ENCODE measurements at regions not wholly inside any gene's neighbourhood (a gene's known extent, or its start where the extent isn't known, plus 50 kb on each side); places are given as distances from the start of the nearest gene placed in this dataset.

- no peak for TF ChIP-seq CTCF (IDR thresholded peaks at IDR 0.05; ENCODE audit: unreplicated experiment in 3 of 3)
- H3K36me3 Mint-ChIP-seq (ENCODE audit: low read depth): no peaks in the 10 kb centered on the region
- H3K27me3 Mint-ChIP-seq (ENCODE audit: low read depth): peaks cover 9% of the 10 kb centered on the region
- H3K27ac Mint-ChIP-seq: peak overlapping the region; percentile 11 to 47 (median 34)
- no peaks in the 10 kb centered on the region for H3K9me3 Mint-ChIP-seq
- H3K4me1 Mint-ChIP-seq: peaks cover 17% of the 10 kb centered on the region
- H3K4me3 Mint-ChIP-seq: no peak overlapping the region
Measured at GRCh38 chr10:3418041-3418754, 245.6 kb upstream of the PITRM1 start.

GRCh38 chr10:3417096-3417495 is 244.5 kb upstream of the PITRM1 start:
- no peak overlapping the region for H3K4me3 Mint-ChIP-seq
- peaks cover 9% of the 10 kb centered on the region for H3K27me3 Mint-ChIP-seq (ENCODE audit: low read depth)
- peaks cover 17% of the 10 kb centered on the region for H3K4me1 Mint-ChIP-seq
- no peak for TF ChIP-seq CTCF (IDR thresholded peaks at IDR 0.05; ENCODE audit: unreplicated experiment in 3 of 3)
- H3K9me3 Mint-ChIP-seq: peaks cover 2% of the 10 kb centered on the region
- no peak overlapping the region for H3K27ac Mint-ChIP-seq
- no peaks in the 10 kb centered on the region for H3K36me3 Mint-ChIP-seq (ENCODE audit: low read depth)

- H3K27ac Mint-ChIP-seq: no peak overlapping the region
- peaks cover 4% of the 10 kb centered on the region for H3K9me3 Mint-ChIP-seq
- H3K4me1 Mint-ChIP-seq: peaks cover 17% of the 10 kb centered on the region
- H3K36me3 Mint-ChIP-seq (ENCODE audit: low read depth): no peaks in the 10 kb centered on the region
- no peak overlapping the region for H3K4me3 Mint-ChIP-seq
- peaks cover 6% of the 10 kb centered on the region for H3K27me3 Mint-ChIP-seq (ENCODE audit: low read depth)
- no peak for TF ChIP-seq CTCF (IDR thresholded peaks at IDR 0.05; ENCODE audit: unreplicated experiment in 3 of 3)
Measured at GRCh38 chr10:3415878-3416605, 243.5 kb upstream of the PITRM1 start.

DNA sequence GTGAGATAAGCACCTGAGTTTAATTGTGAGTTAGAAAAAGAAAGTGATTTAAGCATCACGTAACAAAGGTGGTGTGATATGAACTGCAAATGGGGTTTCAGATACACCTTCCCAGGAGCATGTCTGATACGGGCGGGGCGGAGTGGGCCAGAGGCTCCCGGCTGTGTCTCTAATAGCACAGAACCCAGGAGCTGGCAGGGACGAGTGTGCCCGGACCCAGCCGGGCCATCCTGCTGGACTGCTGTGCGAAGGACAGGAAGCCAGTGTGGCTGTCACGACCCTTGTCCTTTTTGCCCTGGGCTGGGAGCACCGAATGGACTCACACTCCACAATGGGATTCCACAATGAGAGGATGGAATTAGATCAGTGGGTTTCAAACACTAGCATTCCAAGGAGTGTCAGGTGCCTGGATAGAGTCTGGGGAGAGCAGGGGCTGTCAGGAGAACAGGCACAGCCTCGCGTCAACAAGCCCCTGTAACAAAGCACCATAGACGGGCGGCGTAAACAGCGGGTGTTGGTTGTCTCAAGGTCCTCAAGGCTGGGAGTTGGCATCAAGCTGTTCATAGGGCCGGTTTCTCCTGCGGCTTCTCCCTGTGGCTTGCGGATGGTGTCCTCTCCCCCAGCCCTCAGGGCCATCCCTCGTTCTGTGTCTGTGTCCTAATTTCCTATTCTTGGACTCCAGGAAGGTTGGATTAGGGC is 242.6 kb upstream of the PITRM1 start:
- Mint-ChIP-seq H3K4me1 (peaks cover 17% of the 10 kb centered on the region), H3K4me3 (no peak overlapping the region), H3K27ac (peak overlapping the region in 1 of 3 experiments; percentile 65), H3K36me3 (ENCODE audit: low read depth) (no peaks in the 10 kb centered on the region), H3K27me3 (ENCODE audit: low read depth) (no peaks in the 10 kb centered on the region), H3K9me3 (peaks cover 7% of the 10 kb centered on the region)
- no peak for TF ChIP-seq CTCF (IDR thresholded peaks at IDR 0.05; ENCODE audit: unreplicated experiment in 3 of 3)

DNA sequence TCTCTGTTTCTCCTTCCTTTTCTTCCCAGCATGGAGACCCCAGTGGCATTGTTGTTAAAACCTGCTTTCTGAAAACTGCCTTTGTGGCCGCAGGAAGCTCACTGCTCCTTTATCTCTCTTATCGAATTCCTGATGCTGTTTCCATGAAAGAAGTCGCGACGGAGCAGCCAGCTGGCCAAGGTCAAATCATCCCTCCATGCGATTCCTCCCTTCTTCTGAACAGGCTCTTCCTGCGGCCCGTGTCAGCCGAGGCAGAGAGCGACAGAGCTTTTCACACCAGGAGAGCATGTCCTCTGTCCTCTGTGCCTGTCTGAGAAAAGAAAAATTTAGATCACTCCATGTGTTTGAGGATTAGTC is 242.1 kb upstream of the PITRM1 start:
- H3K4me3 Mint-ChIP-seq: no peak overlapping the region
- peaks cover 7% of the 10 kb centered on the region for H3K9me3 Mint-ChIP-seq
- H3K27ac Mint-ChIP-seq: peak overlapping the region in 1 of 3 experiments; percentile 65
- peaks cover 17% of the 10 kb centered on the region for H3K4me1 Mint-ChIP-seq
- H3K27me3 Mint-ChIP-seq (ENCODE audit: low read depth): no peaks in the 10 kb centered on the region
- TF ChIP-seq CTCF (IDR thresholded peaks at IDR 0.05; ENCODE audit: unreplicated experiment in 3 of 3): no peak
- no peaks in the 10 kb centered on the region for H3K36me3 Mint-ChIP-seq (ENCODE audit: low read depth)
